ENCODE measurements at regions not wholly inside any gene's neighbourhood (a gene's known extent, or its start where the extent isn't known, plus 50 kb on each side); places are given as distances from the start of the nearest gene placed in this dataset.

GRCh38 chr9:134534661-134535080 lies 106.9 kb upstream of the COL5A1 start:
- no peak for DNase-seq (ENCODE audit: low spot score)
- CTCF ChIA-PET, result interaction anchor here (0.8 kb wide), 1 partner anchor 10 kb away, joined by 3 read pairs; no protein-coding TSS in a partner anchor
- H3K27ac ChIP-seq, result no peak overlapping the region

GRCh38 chr9:134535171-134535570 lies 106.4 kb upstream of the COL5A1 start:
- H3K27ac ChIP-seq, result no peak overlapping the region
- TF ChIP-seq CTCF (conservative IDR thresholded peaks at IDR 0.05; ENCODE audit: low read depth), result no peak
- ChIA-PET CTCF (interaction anchor here (0.8 kb wide), 1 partner anchor 9 kb away, joined by 3 read pairs; no protein-coding TSS in a partner anchor), POLR2A (ENCODE audit: low non-redundant PET) (no interaction called here)
- no peak for DNase-seq (ENCODE audit: low spot score)

More at GRCh38 chr9:134534661-134535080, 106.9 kb upstream of the COL5A1 start:
- no peak for TF ChIP-seq CTCF (conservative IDR thresholded peaks at IDR 0.05; ENCODE audit: low read depth)
- POLR2A ChIA-PET (ENCODE audit: low non-redundant PET), result no interaction called here

GRCh38 chr9:134536101-134536900 lies 105.3 kb upstream of the COL5A1 start:
- TF ChIP-seq CTCF (conservative IDR thresholded peaks at IDR 0.05; ENCODE audit: low read depth), result no peak
- DNase-seq (ENCODE audit: low spot score), result peak; percentile 52
- H3K27ac ChIP-seq, result no peak overlapping the region
- POLR2A ChIA-PET (ENCODE audit: low non-redundant PET), result no interaction called here
- CTCF ChIA-PET, result interaction anchor here (1.1 kb wide), 1 partner anchor 153 kb away, joined by 3 read pairs; no protein-coding TSS in a partner anchor

GRCh38 chr9:134536931-134537330 lies 104.7 kb upstream of the COL5A1 start:
- TF ChIP-seq CTCF (conservative IDR thresholded peaks at IDR 0.05; ENCODE audit: low read depth), result no peak
- ChIA-PET POLR2A (ENCODE audit: low non-redundant PET) (no interaction called here), CTCF (interaction anchor here (1.1 kb wide), 1 partner anchor 152 kb away, joined by 3 read pairs; no protein-coding TSS in a partner anchor)
- H3K27ac ChIP-seq, result no peak overlapping the region
- no peak for DNase-seq (ENCODE audit: low spot score)

GRCh38 chr9:134537951-134538641 lies 103.5 kb upstream of the COL5A1 start:
- TF ChIP-seq CTCF (conservative IDR thresholded peaks at IDR 0.05; ENCODE audit: low read depth), result no peak
- DNase-seq (ENCODE audit: low spot score), result no peak
- POLR2A ChIA-PET (ENCODE audit: low non-redundant PET), result no interaction called here
- H3K27ac ChIP-seq, result no peak overlapping the region
- CTCF ChIA-PET, result interaction anchor here (0.6 to 1.1 kb wide), 4 partner anchors 22 to 1677 kb away, joined by 3 to 6 read pairs (median 3); no protein-coding TSS in a partner anchor

GRCh38 chr9:134538856-134539566 lies 102.6 kb upstream of the COL5A1 start:
- ChIA-PET POLR2A (ENCODE audit: low non-redundant PET) (no interaction called here), CTCF (interaction anchor here (0.7 kb wide), 1 partner anchor 10 kb away, joined by 3 read pairs; no protein-coding TSS in a partner anchor)
- H3K27ac ChIP-seq, result no peak overlapping the region
- no peak for TF ChIP-seq CTCF (conservative IDR thresholded peaks at IDR 0.05; ENCODE audit: low read depth)
- DNase-seq (ENCODE audit: low spot score), result no peak
